ENCODE measurements at regions not wholly inside any gene's neighbourhood (a gene's known extent, or its start where the extent isn't known, plus 50 kb on each side); places are given as distances from the start of the nearest gene placed in this dataset.
A peak's percentile ranks its signal among the peaks of the same experiment; 100 is the strongest.

GRCh38 chr3:152097120-152097519, 171.6 kb upstream of the MBNL1 start:
- H3K4me1 ChIP-seq (ENCODE audit: control insufficient read depth, insufficient read depth, low read length): peaks cover 13% of the 10 kb centered on the region
- H3K4me3 ChIP-seq (ENCODE audit: low read length in 2 of 2): peak overlapping the region in 1 of 2 donors; percentile 14
- H3K9me3 ChIP-seq (ENCODE audit: control insufficient read depth in 2 of 2, low read length in 2 of 2): no peaks in the 10 kb centered on the region
- no peak overlapping the region for H3K9ac ChIP-seq (ENCODE audit: low read length in 2 of 2)
- H3K27me3 ChIP-seq (ENCODE audit: control insufficient read depth in 1 of 2, insufficient read depth in 2 of 2, low read length in 2 of 2): no peaks in the 10 kb centered on the region
- peak overlapping the region; percentile 81 for H3K27ac ChIP-seq (ENCODE audit: low read length)
- no peaks in the 10 kb centered on the region for H3K36me3 ChIP-seq (ENCODE audit: control insufficient read depth in 2 of 2, insufficient read depth in 2 of 2, low read length in 2 of 2)

GRCh38 chr3:152097770-152098169, 171.0 kb upstream of the MBNL1 start:
- Histone ChIP-seq H3K9ac (ENCODE audit: low read length in 2 of 2) (no peak overlapping the region), H3K9me3 (ENCODE audit: control insufficient read depth in 2 of 2, low read length in 2 of 2) (no peaks in the 10 kb centered on the region), H3K27me3 (ENCODE audit: control insufficient read depth in 1 of 2, insufficient read depth in 2 of 2, low read length in 2 of 2) (no peaks in the 10 kb centered on the region), H3K4me3 (ENCODE audit: low read length in 2 of 2) (no peak overlapping the region), H3K4me1 (ENCODE audit: control insufficient read depth, insufficient read depth, low read length) (peaks cover 13% of the 10 kb centered on the region), H3K27ac (ENCODE audit: low read length) (peak overlapping the region; percentile 85), H3K36me3 (ENCODE audit: control insufficient read depth in 2 of 2, insufficient read depth in 2 of 2, low read length in 2 of 2) (no peaks in the 10 kb centered on the region)

DNA sequence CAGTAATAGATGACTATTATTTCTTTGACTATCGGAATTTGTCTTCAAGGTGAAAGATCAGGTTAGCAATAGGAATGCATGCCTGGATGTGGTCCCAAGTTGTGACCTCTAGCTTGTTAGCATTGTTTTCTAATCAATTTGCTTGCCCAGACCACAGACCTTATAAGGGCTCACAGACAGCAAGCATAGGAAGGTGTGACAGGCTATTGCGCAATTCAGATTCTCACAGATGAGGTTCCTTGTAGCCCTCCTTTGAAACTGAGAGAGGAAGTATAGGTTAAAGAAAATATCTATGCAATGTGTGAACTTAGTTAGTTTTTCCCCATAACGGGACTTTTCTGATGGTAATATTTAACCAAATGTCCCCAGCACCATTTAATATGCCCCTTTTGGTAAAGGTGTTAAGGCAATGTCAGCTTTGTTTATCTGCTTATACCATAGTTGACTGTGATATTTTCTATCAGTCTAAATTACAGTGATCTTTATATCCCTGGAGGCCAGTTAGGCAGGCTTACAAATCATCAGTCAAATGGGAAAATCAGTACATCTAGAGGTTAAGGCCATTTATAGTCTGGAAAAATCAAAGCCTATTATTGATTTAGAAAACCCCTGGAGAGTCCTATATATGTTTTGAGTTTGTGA, 168.1 kb upstream of the MBNL1 start:
- Histone ChIP-seq H3K4me3 (ENCODE audit: low read length in 2 of 2) (no peak overlapping the region), H3K27ac (ENCODE audit: low read length) (no peak overlapping the region), H3K9ac (ENCODE audit: low read length in 2 of 2) (no peak overlapping the region), H3K9me3 (ENCODE audit: control insufficient read depth in 2 of 2, low read length in 2 of 2) (no peaks in the 10 kb centered on the region), H3K27me3 (ENCODE audit: control insufficient read depth in 1 of 2, insufficient read depth in 2 of 2, low read length in 2 of 2) (no peaks in the 10 kb centered on the region), H3K4me1 (ENCODE audit: control insufficient read depth, insufficient read depth, low read length) (peaks cover 13% of the 10 kb centered on the region), H3K36me3 (ENCODE audit: control insufficient read depth in 2 of 2, insufficient read depth in 2 of 2, low read length in 2 of 2) (no peaks in the 10 kb centered on the region)

- Histone ChIP-seq H3K36me3 (ENCODE audit: control insufficient read depth in 2 of 2, insufficient read depth in 2 of 2, low read length in 2 of 2) (no peaks in the 10 kb centered on the region), H3K27ac (ENCODE audit: low read length) (no peak overlapping the region), H3K9ac (ENCODE audit: low read length in 2 of 2) (no peak overlapping the region), H3K9me3 (ENCODE audit: control insufficient read depth in 2 of 2, low read length in 2 of 2) (no peaks in the 10 kb centered on the region), H3K4me3 (ENCODE audit: low read length in 2 of 2) (no peak overlapping the region), H3K4me1 (ENCODE audit: control insufficient read depth, insufficient read depth, low read length) (peaks cover 3% of the 10 kb centered on the region), H3K27me3 (ENCODE audit: control insufficient read depth in 1 of 2, insufficient read depth in 2 of 2, low read length in 2 of 2) (no peaks in the 10 kb centered on the region)
These were observed 166.3 kb upstream of the MBNL1 start for GRCh38 chr3:152102410-152102809.

- no peaks in the 10 kb centered on the region for H3K36me3 ChIP-seq (ENCODE audit: control insufficient read depth in 2 of 2, insufficient read depth in 2 of 2, low read length in 2 of 2)
- no peaks in the 10 kb centered on the region for H3K4me1 ChIP-seq (ENCODE audit: control insufficient read depth, insufficient read depth, low read length)
- H3K9me3 ChIP-seq (ENCODE audit: control insufficient read depth in 2 of 2, low read length in 2 of 2): no peaks in the 10 kb centered on the region
- no peak overlapping the region for H3K27ac ChIP-seq (ENCODE audit: low read length)
- no peak overlapping the region for H3K4me3 ChIP-seq (ENCODE audit: low read length in 2 of 2)
- H3K9ac ChIP-seq (ENCODE audit: low read length in 2 of 2): no peak overlapping the region
- no peaks in the 10 kb centered on the region for H3K27me3 ChIP-seq (ENCODE audit: control insufficient read depth in 1 of 2, insufficient read depth in 2 of 2, low read length in 2 of 2)
These were observed 165.5 kb upstream of the MBNL1 start for GRCh38 chr3:152103257-152103656.

GRCh38 chr3:152104847-152105415, 163.8 kb upstream of the MBNL1 start:
- H3K27ac ChIP-seq (ENCODE audit: low read length): no peak overlapping the region
- no peaks in the 10 kb centered on the region for H3K9me3 ChIP-seq (ENCODE audit: control insufficient read depth in 2 of 2, low read length in 2 of 2)
- H3K4me3 ChIP-seq (ENCODE audit: low read length in 2 of 2): no peak overlapping the region
- no peaks in the 10 kb centered on the region for H3K27me3 ChIP-seq (ENCODE audit: control insufficient read depth in 1 of 2, insufficient read depth in 2 of 2, low read length in 2 of 2)
- no peak overlapping the region for H3K9ac ChIP-seq (ENCODE audit: low read length in 2 of 2)
- no peaks in the 10 kb centered on the region for H3K36me3 ChIP-seq (ENCODE audit: control insufficient read depth in 2 of 2, insufficient read depth in 2 of 2, low read length in 2 of 2)
- no peaks in the 10 kb centered on the region for H3K4me1 ChIP-seq (ENCODE audit: control insufficient read depth, insufficient read depth, low read length)

- no peaks in the 10 kb centered on the region for H3K27me3 ChIP-seq (ENCODE audit: control insufficient read depth in 1 of 2, insufficient read depth in 2 of 2, low read length in 2 of 2)
- no peak overlapping the region for H3K27ac ChIP-seq (ENCODE audit: low read length)
- no peaks in the 10 kb centered on the region for H3K9me3 ChIP-seq (ENCODE audit: control insufficient read depth in 2 of 2, low read length in 2 of 2)
- H3K4me1 ChIP-seq (ENCODE audit: control insufficient read depth, insufficient read depth, low read length): no peaks in the 10 kb centered on the region
- H3K36me3 ChIP-seq (ENCODE audit: control insufficient read depth in 2 of 2, insufficient read depth in 2 of 2, low read length in 2 of 2): no peaks in the 10 kb centered on the region
- H3K9ac ChIP-seq (ENCODE audit: low read length in 2 of 2): no peak overlapping the region
- H3K4me3 ChIP-seq (ENCODE audit: low read length in 2 of 2): no peak overlapping the region
These were observed 163.3 kb upstream of the MBNL1 start for GRCh38 chr3:152105446-152105845.

DNA sequence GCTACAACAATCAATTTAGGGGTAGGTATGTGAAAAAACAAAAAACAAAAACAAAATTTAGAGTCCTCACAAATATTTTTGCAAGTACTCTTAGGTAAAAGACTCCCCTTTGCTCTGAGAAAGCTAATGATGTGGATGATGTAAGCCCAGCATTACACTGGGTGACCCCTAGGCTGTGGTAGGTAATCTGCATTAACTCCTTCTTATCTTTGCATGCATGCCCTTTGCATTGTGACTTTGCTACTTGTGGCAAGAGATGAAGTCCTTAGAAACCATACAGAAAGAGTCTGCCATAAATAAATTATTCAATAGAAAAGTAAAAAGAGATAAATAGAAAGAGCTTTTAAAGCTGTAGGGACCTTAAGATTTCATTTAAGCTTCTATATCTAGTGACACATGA, 159.7 kb upstream of the MBNL1 start:
- no peaks in the 10 kb centered on the region for H3K4me1 ChIP-seq (ENCODE audit: control insufficient read depth, insufficient read depth, low read length)
- H3K27ac ChIP-seq (ENCODE audit: low read length): no peak overlapping the region
- H3K27me3 ChIP-seq (ENCODE audit: control insufficient read depth in 1 of 2, insufficient read depth in 2 of 2, low read length in 2 of 2): no peaks in the 10 kb centered on the region
- H3K4me3 ChIP-seq (ENCODE audit: low read length in 2 of 2): no peak overlapping the region
- H3K9ac ChIP-seq (ENCODE audit: low read length in 2 of 2): no peak overlapping the region
- H3K9me3 ChIP-seq (ENCODE audit: control insufficient read depth in 2 of 2, low read length in 2 of 2): no peaks in the 10 kb centered on the region
- H3K36me3 ChIP-seq (ENCODE audit: control insufficient read depth in 2 of 2, insufficient read depth in 2 of 2, low read length in 2 of 2): no peaks in the 10 kb centered on the region

DNA sequence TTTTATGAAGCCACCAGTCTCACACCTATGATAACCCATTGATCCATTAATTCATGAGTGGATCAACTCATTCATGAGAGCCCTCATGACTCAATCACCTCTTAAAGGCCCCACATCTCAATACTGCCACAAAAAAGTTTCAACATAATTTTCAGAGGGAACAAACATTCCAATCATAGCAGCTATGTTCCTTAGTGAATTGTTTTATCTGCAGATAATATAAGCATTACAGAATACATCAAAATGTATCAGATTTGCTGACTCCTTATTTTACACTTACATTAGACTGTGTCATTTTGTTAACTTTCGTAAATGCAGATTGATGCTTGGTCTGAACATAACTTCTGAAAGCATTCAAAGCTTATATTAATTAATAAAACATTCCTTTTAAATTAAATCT, 155.3 kb upstream of the MBNL1 start:
- Histone ChIP-seq H3K9me3 (ENCODE audit: control insufficient read depth in 2 of 2, low read length in 2 of 2) (no peaks in the 10 kb centered on the region), H3K36me3 (ENCODE audit: control insufficient read depth in 2 of 2, insufficient read depth in 2 of 2, low read length in 2 of 2) (no peaks in the 10 kb centered on the region), H3K27ac (ENCODE audit: low read length) (no peak overlapping the region), H3K4me3 (ENCODE audit: low read length in 2 of 2) (no peak overlapping the region), H3K4me1 (ENCODE audit: control insufficient read depth, insufficient read depth, low read length) (no peaks in the 10 kb centered on the region), H3K27me3 (ENCODE audit: control insufficient read depth in 1 of 2, insufficient read depth in 2 of 2, low read length in 2 of 2) (no peaks in the 10 kb centered on the region), H3K9ac (ENCODE audit: low read length in 2 of 2) (no peak overlapping the region)

DNA sequence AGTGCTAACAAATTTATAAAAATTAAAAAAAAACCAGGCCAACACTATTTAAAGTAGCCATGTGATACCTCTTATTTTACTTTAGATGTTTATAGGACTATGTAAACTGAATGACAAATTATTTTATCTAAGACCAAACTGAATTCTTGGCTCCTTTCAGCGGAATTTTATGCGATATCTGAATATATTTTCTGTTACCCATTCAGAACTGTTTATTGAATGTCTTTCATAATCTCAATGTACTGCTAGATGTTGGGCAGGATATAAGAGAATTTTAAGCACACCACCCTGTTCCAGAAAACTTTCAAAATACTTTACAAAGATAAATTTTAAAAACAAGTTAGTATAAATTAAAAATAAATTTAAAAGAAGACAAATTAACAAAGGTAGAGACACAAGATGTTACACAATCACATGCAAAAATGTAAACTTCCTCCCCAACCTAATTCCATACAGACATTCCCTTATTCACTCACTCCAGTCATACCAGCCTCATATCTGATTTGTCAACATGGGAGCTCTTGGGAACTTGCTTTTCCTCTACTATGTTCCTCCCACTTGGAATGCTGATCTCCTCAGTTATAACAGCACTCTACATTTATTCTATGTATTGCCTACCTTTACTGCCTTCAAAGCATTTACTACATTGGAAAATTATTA, 154.6 kb upstream of the MBNL1 start:
- Histone ChIP-seq H3K9ac (ENCODE audit: low read length in 2 of 2) (no peak overlapping the region), H3K27me3 (ENCODE audit: control insufficient read depth in 1 of 2, insufficient read depth in 2 of 2, low read length in 2 of 2) (no peaks in the 10 kb centered on the region), H3K27ac (ENCODE audit: low read length) (no peak overlapping the region), H3K36me3 (ENCODE audit: control insufficient read depth in 2 of 2, insufficient read depth in 2 of 2, low read length in 2 of 2) (no peaks in the 10 kb centered on the region), H3K4me3 (ENCODE audit: low read length in 2 of 2) (no peak overlapping the region), H3K9me3 (ENCODE audit: control insufficient read depth in 2 of 2, low read length in 2 of 2) (no peaks in the 10 kb centered on the region), H3K4me1 (ENCODE audit: control insufficient read depth, insufficient read depth, low read length) (no peaks in the 10 kb centered on the region)
